Stimulated activated CD4-positive, alpha-beta T cell treated with anti-CD3 and anti-CD28 coated beads, Interleukin-15, amount 100 ng/mL, for 24 hours (primary cell): ENCODE measurements at regions not wholly inside any gene's neighbourhood (a gene's known extent, or its start where the extent isn't known, plus 50 kb on each side); places are given as distances from the start of the nearest gene placed in this dataset.

Source experiments
- DNase-seq: peaks from one replicate; pipeline ENCODE4 v3.0.0-alpha.2; 2020

DNA sequence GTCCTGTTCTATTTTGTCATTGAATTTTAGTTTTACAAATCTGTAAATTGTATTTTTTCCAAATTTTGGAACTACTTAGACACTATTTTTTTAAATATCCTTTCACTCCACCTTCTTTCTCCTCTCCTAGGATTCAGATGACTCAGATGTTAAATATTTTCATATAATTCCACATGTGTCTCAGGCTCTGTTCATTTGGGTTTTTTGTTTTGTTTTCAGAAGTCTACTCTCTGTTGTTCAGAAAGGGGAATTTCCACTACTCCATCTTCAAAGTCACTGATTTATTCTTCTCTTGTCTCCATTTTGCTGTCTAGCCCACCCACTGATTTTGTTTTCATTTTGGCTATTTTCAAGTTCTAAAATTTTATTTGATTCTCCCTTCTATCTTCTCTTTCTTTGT is 264.0 kb upstream of the SLIT2 start:
- no peak for DNase-seq

DNA sequence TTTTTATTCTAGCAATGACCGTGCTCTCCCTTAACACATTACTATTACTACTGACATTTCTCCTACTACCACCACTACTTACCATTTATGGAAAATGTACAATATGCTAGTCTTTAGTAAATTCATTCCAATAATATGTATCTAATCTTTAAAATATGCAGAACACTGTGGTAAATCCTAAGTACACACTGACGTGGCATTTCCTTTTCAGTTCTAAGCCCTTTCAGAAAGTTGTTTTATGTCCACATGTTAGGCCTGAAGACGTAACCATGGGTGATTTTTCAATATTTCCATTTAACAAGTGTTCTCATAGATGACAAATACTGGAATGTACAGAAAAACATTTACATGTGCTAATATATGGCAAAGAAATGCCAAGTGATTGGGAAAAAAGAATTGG is 268.6 kb upstream of the SLIT2 start:
- no peak for DNase-seq

DNA sequence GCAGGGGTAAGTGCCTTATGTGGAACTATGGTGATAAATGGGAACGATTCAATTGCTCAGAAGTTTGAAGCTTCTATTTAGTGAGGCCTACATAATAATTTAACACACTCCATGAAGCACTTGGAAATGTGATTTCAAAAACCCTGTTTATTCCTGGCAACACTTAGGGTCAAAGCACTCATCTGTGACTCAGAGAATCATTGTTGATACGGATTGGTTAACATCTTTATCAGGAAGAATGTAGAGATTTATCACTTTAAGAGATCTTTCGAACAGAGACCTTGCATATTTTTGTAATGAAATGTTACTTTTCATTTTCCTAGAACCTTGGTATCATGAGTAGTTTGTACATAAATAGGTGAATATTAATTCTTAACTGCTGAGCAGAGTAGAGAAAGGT is 269.1 kb upstream of the SLIT2 start:
- DNase-seq = no peak

DNA sequence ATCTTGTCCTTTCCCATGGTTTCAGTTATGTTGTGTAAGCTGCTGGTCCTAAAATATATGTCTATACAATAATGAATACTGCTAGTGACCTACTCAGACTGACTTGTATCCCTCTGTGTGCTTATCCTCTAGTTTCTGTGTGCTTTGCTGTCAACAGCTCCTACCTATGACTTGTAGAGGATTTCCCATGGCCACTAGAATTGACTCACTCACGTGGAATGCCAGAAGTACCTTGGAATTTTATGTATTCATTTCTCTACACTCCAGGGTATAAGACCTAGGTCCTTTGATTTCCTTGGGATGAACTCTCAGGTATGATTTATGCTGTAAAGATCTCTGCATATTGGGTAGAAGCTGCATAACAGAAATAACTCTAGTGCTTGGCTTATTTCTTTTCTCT is 279.9 kb upstream of the SLIT2 start:
- DNase-seq = no peak

DNA sequence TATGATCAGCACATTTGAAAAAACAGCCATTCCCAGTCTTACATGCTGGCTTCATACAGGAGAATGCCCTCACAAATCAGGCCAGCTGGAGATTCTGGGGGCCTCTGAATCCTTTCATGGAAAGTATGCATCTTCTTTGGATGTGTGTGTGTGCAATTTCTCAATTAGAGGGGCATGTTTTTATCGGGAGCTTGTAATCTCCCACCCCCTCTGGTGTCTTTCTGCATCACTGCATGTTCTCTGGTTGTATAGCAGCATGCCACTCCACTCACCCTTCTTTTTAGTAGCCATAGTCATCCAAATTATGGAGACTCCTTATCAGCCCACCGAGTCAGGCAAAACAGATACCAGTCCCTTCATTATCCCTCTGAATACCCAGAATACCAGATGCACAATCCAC is 282.2 kb upstream of the SLIT2 start:
- DNase-seq = no peak

DNA sequence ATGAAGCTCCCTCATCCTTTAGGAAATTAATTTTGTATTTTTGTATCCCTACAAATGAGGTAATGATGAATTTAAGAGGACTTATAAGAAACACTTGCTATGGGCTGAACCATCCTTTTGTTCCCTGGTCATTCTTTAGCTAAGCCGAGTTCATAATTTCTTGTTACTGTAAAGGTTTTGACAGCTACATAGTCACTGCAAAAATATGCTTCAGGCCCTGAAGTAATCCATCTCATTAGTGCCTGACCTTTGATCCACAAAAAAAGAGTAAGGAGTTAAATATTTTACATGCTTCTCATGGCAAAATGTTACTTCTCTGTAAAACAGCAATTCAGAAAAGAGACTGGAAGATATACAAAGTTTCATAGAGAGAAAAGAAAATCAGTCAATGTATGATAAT is 290.6 kb upstream of the SLIT2 start:
- no peak for DNase-seq

DNA sequence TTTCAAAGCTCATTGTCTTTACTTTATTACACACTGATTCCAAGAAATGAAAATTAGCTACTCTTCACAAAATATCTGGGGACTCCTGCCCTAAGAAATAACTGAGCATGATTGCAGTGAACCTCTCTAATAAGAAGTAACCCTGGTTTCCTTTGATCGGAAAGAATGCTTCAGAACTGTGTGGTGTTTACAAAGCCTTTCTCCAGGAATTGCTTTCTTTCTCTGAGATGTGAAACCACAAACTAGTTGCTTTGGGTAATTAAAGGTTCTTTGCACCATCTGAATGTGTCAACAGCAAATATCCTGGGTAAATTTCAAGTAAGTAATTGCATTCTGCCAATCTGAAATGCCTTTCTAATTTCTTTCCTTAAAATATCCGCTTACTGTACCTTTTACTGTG is 292.9 kb upstream of the SLIT2 start:
- DNase-seq = no peak

DNA sequence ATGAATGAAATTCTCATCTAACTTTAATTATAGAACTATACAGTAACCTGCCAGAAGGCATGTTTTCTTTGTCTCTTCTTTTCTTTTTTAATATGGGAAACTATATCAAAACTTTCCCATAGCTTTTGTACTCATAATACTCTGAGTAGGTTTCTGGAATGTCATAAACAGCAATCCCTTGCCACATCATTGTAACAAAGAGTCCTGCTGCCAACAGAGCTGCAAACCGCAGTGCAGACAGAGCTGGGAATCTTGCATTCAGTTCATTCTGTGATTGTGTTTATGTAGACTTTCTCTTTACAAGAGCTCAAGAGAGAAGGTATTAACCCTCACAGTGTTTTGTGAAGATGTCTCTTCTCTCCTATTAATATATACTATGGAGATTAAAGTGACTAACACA is 304.4 kb upstream of the SLIT2 start:
- DNase-seq = no peak

DNA sequence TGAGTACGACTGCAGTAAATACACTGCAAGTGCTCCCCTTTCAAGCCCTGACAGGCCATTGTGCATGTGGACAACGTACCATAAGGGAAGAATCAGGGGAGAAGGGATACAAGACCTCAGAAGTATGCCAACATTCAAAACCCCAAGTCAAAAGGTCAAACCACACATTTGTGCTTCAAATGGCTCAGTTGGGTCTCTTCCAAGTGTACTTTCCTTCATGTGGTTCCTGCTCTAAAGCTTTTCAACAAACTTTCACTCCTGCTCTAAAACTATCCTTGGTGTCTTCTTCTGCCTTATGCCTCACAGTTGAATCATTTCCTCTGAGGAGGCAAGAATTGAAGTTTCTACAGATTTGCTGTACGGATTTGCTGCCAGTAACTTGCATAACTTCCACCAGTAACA is 305.7 kb upstream of the SLIT2 start:
- DNase-seq = no peak

DNA sequence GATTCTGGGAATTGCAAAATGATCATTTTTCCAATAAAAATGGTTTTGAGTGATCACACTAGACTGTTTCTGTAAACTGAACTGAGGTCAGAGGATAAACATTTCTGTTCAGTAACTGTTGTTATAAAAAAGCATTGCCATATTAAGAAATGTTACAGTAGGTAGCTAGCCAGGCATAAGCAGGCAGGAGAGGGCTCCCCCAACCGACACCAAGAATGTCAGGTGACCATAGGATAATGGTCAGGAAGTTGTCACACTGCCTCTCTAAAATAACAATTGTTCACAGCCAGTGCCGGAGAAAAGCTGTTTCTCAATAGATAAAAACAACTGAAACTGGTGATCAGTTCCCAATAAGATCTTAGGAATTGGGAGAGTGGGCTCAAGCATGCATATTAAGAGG is 306.2 kb upstream of the SLIT2 start:
- DNase-seq = no peak

DNA sequence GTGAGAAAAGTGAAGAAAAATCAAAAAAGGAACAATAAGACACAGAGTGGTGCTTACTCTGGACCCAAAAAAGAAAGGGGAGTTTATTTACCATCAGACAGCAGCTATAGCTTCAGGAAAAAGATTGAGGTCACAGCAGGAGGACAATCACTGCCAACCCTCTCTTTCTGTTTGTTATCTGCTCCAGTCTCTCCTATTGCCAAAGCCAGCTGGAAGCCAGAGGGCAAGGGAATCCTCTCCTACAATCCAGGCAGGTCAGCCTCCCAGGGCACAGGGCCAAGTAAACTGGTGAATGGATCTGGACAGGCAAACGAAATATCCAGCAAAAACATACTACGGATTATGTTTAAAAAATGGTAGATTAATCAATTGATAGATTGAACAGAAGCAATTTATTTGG is 306.9 kb upstream of the SLIT2 start:
- no peak for DNase-seq

DNA sequence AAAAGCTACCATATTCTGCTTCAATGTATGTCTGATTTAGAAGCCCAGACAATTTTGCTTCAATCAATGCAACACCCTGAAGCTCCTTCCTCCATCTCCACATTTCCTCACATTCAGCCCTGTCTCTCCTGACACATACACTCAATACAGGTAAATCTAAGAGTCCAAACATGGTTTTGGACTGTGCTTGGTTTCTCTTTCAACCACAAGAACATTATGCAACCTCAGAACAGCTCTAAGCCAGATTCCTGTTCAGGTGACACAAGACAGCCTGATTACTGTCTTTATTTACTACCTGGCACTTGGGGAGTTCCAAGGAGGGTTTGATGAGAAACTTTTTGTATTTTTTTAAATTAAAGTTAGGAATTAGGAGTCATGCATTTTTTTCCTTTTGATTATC is 307.5 kb upstream of the SLIT2 start:
- no peak for DNase-seq

DNA sequence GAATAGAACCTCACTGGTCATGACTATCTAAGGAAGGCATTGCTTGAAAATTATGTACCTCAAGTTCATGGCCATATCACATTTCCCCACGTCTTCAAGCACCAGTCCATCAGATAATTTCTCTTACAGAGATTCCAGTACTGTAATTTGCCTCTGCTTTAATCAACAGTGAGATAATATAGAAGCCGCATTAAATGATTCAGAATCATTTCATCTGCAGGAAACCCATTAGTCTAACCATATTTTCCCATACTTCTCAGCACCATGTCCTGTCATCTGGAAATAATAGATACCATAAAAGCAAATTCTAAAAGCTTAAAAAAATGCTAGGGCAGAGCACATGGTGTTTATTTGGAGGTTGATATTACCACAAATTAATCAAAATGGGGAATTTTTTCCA is 310.3 kb upstream of the SLIT2 start:
- no peak for DNase-seq

DNA sequence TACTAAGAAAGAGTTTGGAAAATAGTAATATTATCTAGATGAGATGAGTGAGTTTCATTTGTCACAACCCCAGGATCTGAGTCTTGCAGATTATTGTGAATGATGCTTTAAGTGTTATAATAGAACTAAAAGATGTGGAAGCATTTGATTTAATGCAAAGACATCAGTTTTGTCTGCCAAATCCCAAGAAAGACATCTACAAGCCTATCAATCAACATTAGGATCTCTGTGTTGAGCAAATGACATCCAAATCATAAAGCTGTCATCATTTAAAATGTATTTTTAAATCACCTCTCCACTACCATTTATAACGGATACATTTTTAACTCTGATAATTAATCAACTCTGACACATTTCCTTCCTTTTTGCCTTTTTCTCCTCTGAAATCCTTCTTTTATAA is 310.8 kb upstream of the SLIT2 start:
- DNase-seq = no peak

DNA sequence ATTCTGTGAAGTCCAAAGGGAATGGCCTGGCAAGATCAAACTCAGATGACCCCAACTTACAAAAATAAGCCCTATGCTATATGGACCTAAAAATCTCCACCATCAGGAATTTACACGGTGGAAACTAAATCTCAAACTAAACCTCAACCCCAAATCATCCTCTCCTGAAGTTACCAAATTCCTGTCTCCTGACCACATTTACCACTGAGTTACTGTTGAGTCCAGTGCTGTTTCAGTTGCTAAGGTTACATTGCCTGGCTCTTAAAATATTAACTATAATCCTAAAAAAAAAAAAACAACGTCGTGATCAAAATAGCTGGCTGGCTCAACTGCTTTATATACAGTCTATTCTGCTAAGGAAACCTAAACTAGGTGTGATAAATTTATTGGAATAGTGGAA is 315.2 kb upstream of the SLIT2 start:
- no peak for DNase-seq

DNA sequence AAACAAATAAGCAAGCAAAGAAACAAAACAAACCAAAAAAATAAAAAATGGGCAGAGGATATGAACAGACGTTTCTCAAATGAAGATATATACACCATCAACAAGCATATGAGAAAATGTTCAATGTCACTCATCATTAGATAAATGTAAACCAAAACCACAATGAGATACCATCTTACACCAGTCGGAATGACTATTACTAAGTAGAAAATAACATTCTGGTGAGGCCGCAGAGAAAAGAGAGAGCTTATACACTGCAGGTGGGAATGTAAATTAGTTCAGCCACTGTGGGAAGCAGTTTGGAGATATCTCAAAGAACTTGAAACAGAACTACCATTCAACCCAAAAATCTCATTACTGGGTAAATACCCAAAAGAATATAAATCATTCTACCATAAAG is 321.0 kb upstream of the SLIT2 start:
- no peak for DNase-seq

DNA sequence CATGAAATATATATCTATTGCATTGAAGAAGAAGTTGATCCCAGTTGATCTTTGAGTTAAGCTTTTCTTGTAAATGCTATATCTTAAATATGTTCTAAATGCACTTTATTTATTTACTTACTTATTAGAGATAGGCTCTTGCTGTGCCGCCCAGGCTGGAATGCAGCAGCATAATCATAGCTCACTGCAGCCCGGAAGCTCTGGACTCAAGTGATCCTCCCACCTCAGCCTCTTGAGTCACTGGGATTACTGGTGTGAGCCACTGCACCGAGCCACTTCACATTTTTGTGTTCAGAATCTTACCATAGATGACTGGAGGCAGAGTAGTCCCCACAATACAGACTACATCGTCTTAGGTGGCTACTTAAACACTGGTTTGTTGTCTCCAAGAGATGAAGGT is 324.3 kb upstream of the SLIT2 start:
- no peak for DNase-seq

DNA sequence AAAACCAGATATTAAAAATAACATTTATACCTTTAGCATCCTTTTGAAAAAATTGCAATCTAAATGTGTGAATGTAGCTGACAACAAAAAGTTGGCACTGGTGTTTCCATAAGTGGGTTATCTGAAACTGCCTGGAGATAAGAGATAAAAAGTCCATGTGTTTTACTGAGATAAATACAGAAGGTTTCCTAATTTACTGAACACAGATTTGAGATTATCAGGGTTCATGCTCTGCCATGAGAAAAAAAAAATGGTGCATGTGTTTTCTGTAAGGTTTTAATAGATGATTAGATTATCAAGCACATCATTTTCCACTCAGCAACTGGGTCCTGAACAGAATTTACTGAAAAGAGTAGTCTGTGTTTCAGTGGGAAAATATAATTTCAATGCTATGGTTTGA is 326.2 kb upstream of the SLIT2 start:
- no peak for DNase-seq

DNA sequence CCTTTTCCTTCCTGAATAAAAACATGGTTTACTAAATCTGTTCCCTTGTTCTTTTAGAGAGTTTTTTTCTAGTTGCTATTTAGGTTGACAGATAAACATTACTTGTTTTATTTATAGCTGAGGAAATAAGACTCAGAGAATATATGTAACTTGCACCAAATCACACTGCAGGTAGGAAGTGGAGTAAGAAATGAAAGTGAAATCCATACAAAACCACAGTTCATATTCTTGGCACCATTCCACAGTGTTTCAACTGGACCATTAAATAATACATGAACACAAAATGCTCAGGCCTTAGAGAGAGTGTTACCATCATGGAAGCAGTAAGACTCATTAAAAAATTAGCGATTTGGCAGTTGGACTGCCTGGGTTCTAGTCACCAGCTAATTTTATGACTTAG is 326.9 kb upstream of the SLIT2 start:
- DNase-seq = no peak

DNA sequence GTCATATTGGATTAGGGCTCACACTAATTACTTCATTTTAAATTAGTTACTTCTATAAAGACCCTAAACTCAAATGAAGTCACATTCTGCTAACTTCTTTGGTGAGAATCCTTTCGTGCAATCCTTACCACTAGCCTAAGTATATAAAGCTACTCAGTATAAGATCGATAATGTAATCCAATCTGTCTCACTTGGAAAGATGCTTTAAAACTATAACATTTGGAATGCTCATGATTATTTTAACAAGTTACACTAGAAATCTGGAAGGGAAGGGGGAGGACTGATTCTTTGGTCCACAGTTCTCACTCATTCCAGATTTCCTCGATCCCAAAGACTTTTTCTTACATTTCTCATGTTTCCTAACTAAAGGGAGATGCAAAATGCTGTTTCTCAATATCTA is 336.4 kb upstream of the SLIT2 start:
- DNase-seq = no peak

DNA sequence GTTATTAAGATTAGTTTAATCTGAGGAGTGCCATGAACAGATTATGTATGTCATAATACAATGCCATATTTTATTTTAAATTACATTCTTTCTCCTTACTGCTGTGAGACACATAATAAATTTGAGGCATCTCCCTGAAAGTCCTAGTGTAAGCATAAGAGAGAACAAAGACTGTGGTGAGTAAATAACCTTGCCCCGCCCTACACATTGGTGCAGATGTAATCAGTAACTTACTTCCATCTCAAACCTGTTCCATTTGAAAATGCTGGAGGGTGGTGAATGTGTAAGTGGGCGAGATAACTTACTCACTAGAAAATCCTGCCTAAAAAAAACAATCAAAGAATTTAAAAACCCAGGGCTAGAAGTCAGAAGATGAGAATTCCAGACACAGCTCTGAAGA is 338.1 kb upstream of the SLIT2 start:
- DNase-seq = no peak

DNA sequence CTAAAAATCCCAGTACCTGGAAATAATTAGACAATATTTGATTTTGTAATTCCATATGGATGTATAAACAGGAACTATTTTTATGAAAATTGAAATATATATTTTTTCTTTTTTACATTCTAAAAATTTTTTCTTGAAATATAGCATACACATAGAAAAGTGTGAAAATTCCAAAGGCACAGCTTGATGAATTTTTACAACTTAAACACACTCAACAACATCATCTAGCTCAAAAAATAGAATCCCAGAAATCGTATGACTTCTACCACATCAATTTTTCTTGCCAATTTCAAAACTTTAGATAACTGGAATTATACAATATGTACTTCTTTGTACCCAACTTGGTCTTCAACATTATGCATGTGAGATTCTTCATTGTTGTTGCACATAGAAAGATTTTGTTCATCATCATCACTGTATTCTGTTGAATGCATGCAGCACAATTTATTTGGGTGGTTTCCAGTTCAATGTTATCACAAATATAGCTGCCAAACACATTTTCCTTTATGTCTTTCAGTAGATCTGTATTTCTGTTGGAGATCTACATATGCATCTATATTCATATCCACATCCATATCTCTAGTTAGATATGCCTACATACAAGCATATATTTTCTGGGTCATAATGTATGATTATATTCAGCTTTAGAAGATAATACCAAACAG is 340.7 kb upstream of the SLIT2 start:
- no peak for DNase-seq

DNA sequence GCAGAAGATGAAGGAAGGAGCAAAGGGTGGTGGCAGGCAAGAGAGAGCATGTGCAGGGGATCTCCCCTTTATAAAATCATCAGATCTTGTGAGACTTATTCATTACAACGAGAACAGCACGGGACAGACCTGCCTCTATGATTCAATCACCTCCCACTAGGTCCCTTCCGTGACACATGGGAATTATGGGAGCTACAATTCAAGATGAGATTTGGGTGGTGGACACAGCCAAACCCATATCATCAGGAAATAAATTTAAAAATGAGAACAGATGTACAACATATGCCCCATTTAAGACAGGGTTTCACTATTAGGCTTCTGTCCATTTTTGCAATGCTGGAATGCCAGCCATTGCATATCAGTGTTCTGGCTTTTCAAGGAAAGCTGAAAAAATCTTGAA is 346.7 kb upstream of the SLIT2 start:
- no peak for DNase-seq

DNA sequence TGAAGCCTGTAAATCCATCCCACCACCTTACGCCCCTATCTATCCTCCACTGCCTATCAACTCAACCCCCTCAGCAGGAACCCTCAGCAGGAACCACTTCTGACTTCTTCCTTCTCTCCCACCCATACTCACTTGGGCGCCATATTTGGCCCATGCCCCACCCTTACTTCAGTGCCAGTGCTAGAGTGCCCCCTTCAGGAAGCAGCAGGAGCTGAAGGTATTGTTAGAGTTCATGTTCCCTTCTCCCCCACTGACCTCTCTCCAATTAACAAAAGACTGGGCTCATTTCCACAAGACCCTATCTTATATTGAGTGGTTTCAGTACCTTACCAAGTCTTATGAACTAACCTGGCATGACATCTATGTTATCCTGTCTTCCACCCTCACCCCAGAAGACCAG is 363.1 kb upstream of the SLIT2 start:
- DNase-seq = no peak

DNA sequence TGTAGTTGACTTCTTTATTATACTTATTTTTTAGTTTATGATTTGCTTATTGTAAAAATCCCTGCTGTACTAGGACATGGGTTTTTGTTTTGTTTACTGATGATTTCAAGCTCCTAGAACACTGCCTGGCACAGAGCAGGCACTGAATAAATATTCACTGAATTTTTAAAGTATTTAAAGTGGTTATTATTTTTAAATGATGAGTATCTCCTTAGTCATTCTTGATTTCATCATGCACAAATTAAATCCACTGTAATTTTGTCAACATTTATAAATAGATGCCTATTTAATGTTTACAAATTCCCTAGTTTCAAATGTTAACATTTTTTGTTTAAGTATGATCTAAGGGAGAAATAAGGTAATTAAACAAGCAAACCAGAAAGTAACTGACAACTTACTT is 367.9 kb upstream of the SLIT2 start:
- no peak for DNase-seq

DNA sequence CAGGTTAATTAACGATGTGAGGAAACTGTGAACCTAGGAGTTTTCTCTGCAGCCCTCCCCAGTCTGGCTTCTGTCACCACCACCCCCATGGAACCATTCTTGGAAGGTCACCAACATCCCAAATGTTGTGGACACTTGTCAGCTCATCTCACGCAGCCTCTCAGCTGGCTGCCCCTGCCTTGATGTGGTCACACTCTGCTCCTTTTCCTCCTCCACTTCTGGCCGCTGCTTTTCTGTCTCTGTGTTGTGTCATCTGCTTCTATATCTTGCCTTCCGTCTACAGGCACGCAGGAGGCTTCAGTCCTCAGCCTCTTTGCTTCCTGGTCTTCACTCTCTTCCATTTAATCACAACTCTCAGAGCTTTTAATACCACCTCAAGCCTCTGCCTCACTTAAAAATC is 371.5 kb upstream of the SLIT2 start:
- DNase-seq = no peak
